H1 (cell line): ENCODE measurements at regions not wholly inside any gene's neighbourhood (a gene's known extent, or its start where the extent isn't known, plus 50 kb on each side); places are given as distances from the start of the nearest gene placed in this dataset.

Experiments used
- ATF3 ChIP-seq: IDR thresholded peaks from 2 replicates; pipeline ENCODE4 v1.6.1; 2011; ENCODE audit warnings: low read depth, mild to moderate bottlenecking, low read length; ENCODE audit not compliant: insufficient read depth
- FOSL1 ChIP-seq: IDR thresholded peaks from 2 replicates; pipeline ENCODE4 v1.6.1; 2011; ENCODE audit warnings: mild to moderate bottlenecking, low read depth, low read length, moderate library complexity; ENCODE audit not compliant: insufficient read depth
- HDAC2 ChIP-seq, 2 experiments: fragments of 300-600 bp in 1 of 2; sonication (generic) in 1 of 2; IDR thresholded peaks; 2 replicates each; pipeline ENCODE4 v1.6.1; 2011 to 2012; ENCODE audit warnings: low read depth in 2 of 2, low read length in 2 of 2, mild to moderate bottlenecking in 2 of 2, moderate library complexity in 2 of 2, borderline replicate concordance in 1 of 2, inconsistent platforms in 1 of 2
- JUND ChIP-seq: IDR thresholded peaks from 2 replicates; pipeline ENCODE4 v1.6.1; 2011; ENCODE audit warnings: mild to moderate bottlenecking, improper control_type of control experiment, low read length
- MAFK ChIP-seq: IDR thresholded peaks from 2 replicates; pipeline ENCODE4 v1.6.1; 2012; ENCODE audit warnings: low read depth, mild to moderate bottlenecking, improper control_type of control experiment, low read length
- POLR2A ChIP-seq, 2 experiments: IDR thresholded peaks; 1 replicate in 1 of 2; 2 replicates in 1 of 2; pipeline ENCODE4 v1.6.1; 2011; ENCODE audit warnings: low read depth in 2 of 2, low read length in 2 of 2, mild to moderate bottlenecking in 2 of 2; ENCODE audit errors: control extremely low read depth in 1 of 2
- POLR2AphosphoS5 ChIP-seq: IDR thresholded peaks from 2 replicates; pipeline ENCODE4 v1.6.1; 2011; ENCODE audit warnings: low read depth, low read length
- TAF1 ChIP-seq: IDR thresholded peaks from 2 replicates; pipeline ENCODE4 v1.6.1; 2011; ENCODE audit warnings: mild to moderate bottlenecking, low read depth, low read length
- TF ChIP-seq, protein P1 (sequence below), 3 experiments: IDR thresholded peaks; 1 replicate in 2 of 3; 2 replicates in 1 of 3; pipeline versions ENCODE4 v1.5.1 to v1.6.1; 2011; ENCODE audit warnings: low read length in 3 of 3, mild to moderate bottlenecking in 3 of 3, inconsistent platforms in 2 of 3, low read depth in 1 of 3, moderate library complexity in 1 of 3; ENCODE audit not compliant: insufficient read depth in 1 of 3; ENCODE audit errors: control extremely low read depth in 1 of 3

DNA sequence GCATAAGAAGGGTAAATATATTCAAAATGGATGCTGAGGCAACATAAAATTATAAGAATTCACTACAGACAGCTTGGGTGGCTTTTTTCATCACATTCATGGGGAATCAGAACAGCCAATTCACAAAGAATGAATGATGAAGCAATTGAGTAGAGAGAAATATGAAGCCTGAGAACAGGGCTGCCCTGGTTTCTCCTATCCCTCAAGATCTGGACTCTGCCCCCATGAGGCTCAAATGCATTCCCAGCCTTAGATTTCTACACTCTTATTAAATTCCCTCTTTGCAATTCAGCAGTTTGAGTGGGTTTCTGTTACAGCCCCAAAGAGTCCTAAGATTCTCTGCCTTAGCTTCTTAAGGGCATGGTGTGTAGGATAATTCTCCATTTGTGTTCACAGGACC lies 172.5 kb downstream of the MAIP1 start:
- TF ChIP-seq POLR2A (IDR thresholded peaks at IDR 0.05; ENCODE audit: control extremely low read depth in 1 of 2, low read depth in 2 of 2, low read length in 2 of 2) (no peak), JUND (no peak), TAF1 (no peak), ATF3 (no peak), MAFK (no peak), FOSL1 (no peak), POLR2AphosphoS5 (no peak), HDAC2 (IDR thresholded peaks at IDR 0.05; ENCODE audit: borderline replicate concordance in 1 of 2, low read depth in 2 of 2, low read length in 2 of 2) (no peak)
- TF ChIP-seq, protein P1, sequence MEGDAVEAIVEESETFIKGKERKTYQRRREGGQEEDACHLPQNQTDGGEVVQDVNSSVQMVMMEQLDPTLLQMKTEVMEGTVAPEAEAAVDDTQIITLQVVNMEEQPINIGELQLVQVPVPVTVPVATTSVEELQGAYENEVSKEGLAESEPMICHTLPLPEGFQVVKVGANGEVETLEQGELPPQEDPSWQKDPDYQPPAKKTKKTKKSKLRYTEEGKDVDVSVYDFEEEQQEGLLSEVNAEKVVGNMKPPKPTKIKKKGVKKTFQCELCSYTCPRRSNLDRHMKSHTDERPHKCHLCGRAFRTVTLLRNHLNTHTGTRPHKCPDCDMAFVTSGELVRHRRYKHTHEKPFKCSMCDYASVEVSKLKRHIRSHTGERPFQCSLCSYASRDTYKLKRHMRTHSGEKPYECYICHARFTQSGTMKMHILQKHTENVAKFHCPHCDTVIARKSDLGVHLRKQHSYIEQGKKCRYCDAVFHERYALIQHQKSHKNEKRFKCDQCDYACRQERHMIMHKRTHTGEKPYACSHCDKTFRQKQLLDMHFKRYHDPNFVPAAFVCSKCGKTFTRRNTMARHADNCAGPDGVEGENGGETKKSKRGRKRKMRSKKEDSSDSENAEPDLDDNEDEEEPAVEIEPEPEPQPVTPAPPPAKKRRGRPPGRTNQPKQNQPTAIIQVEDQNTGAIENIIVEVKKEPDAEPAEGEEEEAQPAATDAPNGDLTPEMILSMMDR (IDR thresholded peaks at IDR 0.05; ENCODE audit: control extremely low read depth in 1 of 3, insufficient read depth in 1 of 3, low read depth in 1 of 3, low read length in 3 of 3), result no peak
